NCI-H526 treated with DMSO at 0.1 percent for 48 hours (cell line): ENCODE measurements at regions not wholly inside any gene's neighbourhood (a gene's known extent, or its start where the extent isn't known, plus 50 kb on each side); places are given as distances from the start of the nearest gene placed in this dataset.
A peak's percentile ranks its signal among the peaks of the same experiment; 100 is the strongest.
"Not testable (repeated sequence)": the region's sequence is repeated elsewhere in the genome, so short reads cannot be mapped to it uniquely, and the experiment has no call there.

Experiments
- DNase-seq: peaks from one replicate; lab custom pipeline; 2025; lab: John Stamatoyannopoulos, UW

DNA sequence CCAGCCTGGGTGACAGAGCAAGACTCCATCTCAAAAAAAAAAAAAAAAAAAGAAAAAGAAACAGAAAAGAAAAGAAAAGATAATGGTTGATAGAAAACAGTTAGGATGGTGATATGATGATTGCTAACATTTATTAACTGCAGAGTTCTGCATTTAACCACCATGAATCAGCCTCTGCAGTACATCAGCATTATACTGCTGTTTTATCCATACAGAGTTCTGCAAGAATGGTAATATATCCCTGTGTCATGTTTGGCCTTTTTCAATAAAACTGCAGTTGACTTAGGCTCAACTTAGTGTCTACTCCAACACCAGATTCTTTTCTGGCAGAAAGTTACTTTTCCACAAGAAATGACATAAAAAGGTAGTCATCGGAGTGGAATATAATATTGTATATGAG, 62.6 kb downstream of the DUSP6 start:
- DNase-seq: no peak

DNA sequence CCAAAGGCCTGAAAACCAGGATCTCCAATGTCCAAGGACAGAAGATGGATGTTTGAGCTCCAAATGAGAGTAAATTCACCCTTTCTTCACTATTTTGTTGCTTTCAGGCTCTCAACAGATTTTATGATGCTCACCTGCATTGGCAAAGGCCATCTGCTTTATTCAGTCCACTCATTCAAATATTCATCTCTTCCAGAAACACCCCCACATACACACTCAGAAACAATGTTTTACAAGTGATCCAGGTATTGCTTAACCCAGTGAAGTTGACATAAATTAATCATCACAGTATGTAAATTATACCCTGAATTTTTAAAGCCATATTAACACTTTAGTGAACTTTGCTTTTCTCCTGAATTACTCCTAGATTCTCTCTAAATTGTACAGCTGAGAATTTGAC, 63.3 kb downstream of the DUSP6 start:
- no peak for DNase-seq

DNA sequence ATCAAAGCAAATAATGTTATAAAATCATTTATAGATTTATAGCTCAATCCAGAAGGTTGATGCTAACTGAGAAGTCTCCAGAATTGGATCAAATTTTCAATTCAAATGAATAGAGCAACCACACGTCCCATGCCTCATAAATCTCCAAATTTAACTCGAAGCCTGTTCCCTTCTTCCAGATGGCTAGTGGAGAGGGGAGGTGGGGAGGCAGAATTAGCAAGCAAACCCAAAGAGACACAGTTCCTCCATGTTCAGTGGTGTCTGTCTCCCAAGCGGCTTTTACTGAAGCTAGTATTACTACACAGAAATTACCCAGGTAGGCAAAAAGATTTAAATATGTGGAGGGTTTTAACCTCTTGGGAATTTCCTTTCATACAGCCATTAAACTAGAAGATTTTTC, 65.8 kb downstream of the DUSP6 start:
- peak; percentile 63 for DNase-seq

DNA sequence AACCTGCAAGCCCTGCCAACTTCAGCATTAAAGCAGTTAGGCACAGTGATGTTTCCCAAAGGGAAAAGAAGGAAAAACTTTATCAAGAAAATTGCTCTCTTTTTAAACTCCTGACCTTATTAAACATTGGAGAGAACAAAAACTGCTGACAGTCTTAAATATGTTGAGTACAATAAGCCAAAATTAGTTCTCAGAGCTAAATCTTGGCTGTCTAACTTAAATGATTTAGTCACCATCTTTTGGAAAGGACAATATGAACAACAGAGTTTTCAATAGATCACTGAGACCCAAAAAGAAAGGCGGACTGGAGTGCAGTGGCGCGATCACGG, 70.8 kb downstream of the DUSP6 start:
- DNase-seq: no peak

DNA sequence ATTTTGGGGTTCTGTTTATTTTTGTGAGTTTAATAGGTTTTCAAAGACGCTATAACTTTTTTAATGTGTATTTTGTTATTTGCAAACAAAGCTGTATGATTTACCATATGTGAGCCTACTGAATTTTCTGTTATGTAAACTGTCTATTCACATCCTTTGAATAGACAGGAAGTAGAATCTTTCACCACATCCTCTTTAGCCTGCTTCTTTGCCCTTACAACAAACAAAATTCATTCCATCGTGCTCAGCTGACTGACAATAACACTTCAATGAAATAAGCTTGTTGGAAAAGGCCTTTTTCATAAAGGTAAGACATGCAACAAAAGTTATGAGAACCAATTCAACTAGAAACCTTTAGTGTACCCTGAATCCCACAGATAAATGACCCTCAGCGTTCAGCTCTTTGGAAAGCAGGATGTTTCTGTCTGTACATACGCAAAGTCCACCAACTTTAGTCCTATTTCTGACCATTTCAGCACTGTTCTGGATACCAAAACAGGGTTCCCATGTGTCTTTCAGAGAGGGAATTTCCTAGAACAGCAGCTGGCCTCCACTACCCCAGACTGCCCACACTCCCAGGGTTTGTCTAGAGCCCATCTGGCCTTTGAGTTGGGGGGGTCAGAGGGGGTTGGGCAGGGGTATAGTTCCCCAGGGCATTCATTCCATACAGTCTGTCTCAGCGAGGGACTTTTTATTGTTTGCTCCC, 71.3 kb downstream of the DUSP6 start:
- no peak for DNase-seq

DNA sequence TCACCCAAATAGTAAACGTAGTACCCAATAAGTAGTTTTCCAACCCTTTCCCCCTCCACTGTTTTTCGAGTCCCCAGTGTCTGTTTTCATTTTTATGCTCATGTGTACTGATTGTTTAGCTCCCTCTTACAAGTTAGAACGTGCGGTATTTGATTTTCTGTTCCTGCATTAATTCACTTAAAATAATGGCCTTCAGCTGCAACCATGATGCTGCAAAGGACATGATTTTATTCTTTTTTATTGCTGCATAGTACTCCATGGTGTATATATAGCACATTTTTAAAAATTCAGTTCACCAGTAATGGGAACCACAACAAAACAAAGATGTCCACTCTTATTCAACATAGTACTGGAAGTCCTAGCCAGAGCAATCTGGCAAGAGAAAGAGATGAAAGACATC, 72.8 kb downstream of the DUSP6 start:
- DNase-seq: no peak

DNA sequence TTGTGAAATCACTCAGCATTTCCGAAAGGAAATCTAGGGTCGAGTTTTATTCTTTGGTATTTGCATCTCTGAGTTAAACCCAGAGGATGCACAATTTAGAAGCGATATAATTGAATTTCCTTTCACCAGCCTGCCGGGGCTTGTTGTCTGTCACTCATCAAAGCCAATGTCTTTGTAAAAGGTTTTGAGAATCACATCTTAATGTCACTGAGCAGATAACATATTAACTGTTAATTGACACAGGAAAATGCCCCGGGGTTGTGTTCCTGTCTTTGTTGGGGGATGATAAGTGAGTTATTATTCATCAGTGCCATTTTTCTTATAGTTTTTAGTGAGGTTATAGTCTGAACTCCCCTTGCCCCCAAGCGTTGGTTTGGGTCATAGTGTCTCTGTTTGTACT, 73.4 kb downstream of the DUSP6 start:
- no peak for DNase-seq

DNA sequence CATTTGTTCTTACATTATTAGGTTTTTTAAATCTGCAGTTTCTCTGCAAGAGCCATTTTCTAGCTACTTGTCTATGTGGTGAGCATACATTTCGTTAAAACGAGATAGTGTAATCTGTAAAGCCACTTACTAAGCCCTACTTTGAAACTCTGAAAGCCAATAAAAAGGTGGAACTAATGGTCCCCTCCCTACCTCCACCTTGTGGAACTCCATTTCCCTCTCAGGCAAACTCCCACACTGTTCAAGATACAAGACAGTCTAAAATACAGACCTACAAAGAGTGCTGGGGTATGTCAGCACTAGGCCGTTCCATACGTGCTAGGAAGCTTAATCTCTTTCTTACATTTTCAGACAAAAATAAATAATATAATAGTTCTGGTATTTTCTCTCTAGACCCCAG, 74.1 kb downstream of the DUSP6 start:
- DNase-seq: no peak

DNA sequence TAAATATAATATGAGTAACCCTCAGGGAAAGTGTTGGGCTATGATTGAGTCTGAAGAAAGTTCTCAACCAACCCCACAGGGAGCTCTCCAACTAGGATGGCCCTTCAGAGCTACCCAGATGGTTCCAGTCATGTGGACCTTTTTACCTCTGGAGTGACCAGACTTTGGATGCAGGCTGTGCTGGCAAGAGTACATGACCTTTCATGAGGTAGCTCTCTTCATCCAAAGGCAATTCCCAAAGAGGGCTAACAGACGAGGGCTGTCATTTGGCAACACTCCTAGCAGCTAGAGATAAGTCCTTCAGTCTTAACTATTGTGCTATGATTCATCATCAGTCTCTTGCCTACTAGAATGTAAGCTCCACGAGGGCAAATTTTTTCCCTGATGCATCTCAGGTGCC, 75.4 kb downstream of the DUSP6 start:
- no peak for DNase-seq

DNA sequence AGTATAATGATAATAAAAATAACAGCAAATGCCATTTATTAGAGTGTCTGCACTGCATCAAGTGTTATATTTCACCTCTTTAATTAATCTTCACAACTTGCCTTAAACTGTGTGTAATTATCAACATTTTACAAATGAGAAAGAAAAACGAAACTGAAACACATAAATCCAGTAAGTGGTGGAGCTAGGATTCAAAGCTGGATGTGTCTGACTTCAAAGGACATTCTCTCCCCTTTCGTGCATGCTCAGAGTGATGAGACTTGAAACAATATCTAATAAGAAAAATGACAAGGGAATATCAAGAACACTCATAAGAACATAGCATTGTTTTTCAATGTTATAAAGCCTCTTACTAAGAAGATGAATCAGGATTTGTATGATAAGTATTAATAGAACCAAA, 78.8 kb downstream of the DUSP6 start:
- DNase-seq: no peak

DNA sequence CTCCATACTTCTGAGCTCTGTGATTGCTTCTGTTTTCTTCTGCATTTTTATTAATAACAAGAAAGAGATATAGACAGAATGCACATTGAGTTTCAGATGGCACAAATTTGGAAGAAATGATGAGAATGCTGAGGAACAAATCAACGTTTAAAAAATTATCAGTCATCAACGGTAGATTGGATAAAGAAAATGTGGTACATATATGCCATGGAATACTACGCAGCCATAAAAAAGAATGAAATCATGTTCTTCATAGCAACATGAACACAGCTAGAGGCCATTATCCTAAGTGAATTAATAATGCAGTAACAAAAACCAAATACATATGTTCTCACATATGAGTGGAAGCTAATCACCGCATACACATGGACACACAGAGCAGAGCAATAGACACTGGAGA, 81.8 kb downstream of the DUSP6 start:
- no peak for DNase-seq

DNA sequence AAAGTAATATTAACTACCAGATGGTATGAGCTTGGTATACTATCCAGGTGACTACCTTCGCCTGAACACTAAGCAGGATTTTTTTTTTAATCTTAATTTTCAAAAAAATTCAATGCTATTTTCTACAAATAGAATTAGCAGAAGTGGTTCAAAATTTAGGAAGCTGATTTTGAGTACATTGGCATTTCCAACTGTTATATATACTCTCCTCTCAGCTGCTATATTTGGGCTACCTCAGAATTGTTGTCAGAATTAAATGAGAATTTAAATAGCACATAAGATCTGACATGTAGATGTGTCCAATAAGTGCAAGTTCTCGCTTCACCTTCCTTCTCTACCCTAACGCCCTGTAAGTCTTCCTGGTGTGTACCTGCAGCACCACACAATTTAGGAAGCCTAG, 83.1 kb downstream of the DUSP6 start:
- DNase-seq: no peak

DNA sequence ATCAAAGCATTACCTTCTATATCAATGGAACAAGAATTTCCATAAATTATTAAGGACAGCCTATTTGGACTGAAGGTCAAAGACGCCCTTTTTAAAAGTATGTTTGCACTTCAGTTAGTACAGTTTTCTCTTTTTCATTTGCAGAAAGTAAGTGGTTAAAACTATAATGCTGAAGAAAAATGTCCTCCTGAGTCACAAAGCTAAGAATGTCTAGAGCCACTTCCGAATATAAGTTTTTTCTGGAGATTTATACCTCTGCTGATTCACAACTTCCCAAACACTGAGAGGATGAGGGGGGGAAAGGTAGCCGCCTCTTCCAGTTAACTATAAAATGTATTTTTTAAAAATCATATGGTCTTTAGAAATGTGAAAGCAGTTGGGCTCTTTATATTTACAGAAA, 84.9 kb downstream of the DUSP6 start:
- DNase-seq: no peak

DNA sequence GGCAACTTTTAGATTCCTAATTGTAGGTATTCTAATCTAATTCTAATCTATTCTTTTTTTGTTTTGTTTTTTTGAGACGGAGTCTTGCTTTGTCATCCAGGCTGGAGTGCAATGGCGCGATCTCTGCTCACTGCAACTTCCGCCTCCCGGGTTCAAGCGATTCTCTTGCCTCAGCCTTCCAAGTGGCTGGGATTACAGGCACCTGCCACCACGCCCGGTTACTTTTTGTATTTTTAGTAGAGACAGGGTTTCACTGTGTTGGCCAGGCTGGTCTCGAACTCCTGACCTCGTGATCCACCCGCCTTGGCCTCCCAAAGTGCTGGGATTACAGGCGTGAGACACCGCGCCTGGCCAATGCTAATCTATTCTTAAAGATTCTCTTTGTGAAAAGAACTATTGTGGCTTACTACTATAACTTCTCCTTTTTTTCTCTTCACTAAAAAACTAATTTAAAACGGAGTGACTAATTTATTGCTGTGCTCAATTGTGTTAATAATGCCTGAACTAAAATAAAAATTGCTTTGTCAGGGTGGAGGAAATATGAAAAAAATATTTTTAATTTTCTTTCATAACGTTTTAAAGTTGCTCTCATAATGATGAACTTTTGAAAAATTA, 85.6 kb downstream of the DUSP6 start:
- not testable (repeated sequence) for DNase-seq

DNA sequence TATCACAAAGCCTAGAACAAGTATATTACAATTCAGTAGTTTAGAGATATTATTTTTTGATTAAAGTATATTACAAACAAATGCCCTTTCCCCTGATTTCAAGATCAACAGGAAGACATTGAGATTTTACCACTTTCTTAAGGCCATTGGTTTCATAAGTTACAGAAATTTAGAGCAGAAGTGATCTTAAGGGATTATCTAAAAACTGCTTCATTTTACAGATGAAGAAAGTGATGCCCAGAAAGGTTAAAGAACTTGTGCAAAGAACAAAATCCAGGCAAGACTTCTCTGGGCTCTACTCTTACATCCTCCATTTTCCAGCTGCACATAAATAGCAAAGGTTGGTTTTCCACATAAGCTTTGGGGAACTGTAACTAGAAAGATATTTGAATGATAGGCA, 87.5 kb downstream of the DUSP6 start:
- no peak for DNase-seq

DNA sequence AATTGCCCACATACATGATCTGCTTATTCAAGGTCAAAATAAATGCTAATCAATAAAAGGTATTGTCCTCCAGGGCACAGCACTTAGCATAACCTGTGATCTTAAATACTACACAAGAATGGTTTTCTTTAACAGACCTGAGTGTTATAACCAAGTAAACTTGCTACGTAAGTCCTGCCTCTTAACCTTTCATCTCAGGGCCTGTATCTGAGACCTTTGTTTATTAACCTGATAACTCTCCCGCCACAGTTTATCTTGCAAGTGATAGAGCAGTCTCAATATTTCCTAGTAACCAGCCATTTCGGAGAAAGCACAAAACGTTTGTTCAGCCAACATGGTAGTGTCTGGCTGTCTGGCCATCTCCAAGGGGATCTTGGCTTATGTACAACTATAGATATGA, 88.4 kb downstream of the DUSP6 start:
- no peak for DNase-seq

DNA sequence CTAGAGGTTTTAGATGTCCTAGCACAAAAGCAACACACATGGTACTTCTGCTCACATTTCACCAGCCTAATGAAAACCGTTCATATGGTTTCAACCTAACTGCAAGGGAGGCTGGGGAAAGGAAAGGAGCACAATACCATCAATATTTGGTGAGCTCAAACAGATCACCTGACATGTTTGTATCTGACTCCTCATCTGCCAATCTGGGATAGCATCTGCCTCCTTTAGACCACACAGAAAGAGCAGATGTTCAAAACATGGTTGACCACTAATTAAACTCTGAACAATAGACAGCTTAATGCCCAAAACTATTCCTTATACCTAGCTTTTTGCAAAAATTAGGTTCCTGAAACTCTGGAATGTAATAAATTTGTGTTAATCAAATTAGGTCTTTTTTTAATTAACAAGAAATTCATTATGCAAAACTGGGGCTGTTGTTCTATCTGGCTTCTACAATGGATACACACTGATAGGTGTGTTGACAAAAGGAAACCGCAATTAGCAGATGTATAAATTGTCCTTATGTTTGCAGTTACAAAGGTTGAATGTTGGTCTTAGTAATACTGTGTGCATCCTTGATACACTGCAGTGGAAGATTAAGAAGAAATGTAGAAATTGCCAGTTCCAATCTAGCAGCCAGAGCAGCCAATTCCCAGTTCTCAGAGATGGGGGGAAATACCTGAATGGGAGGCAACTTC, 89.3 kb downstream of the DUSP6 start:
- DNase-seq: no peak

DNA sequence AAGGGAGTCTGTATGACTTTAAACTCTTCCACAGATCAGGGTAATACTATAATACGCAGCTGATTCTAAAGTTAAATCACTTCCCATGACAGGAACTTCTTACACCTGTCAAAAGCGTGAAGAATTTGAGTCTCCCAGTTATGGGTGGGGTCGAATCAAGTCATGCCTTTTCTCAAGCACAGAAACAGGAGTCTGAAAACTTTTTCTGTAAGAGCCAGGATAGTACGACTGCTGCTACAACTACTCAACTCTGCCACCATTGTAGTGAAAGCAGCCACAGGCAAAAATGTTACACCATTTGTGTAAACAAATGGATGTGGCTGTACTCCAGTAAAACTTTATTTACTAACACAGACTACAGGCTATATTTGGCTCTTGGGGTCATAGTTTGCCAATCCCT, 90.3 kb downstream of the DUSP6 start:
- DNase-seq: no peak

DNA sequence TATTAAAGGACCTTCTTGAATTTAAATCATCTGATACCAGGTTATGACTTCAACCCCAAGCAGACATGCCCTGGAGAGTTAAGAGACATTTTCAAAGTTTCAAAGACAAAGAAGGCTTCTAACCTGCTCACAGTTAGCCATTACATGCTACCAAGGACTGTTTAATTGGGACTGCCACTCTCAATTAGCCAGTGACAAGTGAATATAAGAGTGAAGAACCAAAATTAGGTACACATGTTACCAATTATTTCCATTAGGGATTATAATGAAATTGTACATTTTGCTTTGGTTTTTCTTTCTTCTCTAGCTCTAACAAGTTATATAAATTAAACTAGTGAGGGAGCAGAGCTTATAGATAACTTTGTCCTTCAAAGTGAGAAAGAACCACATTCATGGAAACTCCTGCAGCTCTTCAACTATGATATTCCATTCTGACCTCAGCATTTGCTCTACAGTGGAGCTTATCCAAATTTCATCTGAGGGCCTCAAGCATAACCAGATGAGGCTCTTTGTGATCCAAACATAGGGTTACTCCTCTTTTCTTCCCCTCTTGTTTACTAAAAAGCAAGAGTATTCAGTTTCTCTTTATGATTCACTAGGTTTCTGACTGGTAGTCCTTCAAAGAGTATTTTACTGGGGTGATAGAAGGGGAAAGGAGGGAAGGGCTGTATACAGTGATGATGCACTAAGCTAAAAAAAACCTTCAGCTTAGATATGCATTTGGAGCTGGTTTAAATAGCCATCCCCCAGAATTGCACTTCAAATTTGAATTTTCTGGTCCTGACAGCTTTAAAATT, 91.3 kb downstream of the DUSP6 start:
- DNase-seq: no peak

DNA sequence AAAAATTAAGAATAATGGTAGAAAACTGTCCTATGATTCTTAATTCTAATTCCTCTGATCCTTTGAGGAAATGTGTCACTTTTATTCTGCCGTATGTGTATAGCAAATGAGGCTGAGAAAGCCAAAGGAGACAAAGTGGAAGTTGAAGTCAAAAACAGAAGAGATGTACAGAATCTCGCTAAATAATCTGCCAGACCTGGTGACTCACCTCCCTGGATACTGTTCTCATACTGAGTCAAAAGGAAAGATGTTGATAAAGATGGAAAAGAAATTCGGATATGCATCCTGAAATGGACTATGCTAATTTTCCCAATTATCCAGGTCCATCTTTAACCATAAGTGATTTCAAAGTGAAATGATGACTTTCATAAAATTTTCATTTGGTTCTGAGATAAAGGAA, 92.5 kb downstream of the DUSP6 start:
- no peak for DNase-seq

DNA sequence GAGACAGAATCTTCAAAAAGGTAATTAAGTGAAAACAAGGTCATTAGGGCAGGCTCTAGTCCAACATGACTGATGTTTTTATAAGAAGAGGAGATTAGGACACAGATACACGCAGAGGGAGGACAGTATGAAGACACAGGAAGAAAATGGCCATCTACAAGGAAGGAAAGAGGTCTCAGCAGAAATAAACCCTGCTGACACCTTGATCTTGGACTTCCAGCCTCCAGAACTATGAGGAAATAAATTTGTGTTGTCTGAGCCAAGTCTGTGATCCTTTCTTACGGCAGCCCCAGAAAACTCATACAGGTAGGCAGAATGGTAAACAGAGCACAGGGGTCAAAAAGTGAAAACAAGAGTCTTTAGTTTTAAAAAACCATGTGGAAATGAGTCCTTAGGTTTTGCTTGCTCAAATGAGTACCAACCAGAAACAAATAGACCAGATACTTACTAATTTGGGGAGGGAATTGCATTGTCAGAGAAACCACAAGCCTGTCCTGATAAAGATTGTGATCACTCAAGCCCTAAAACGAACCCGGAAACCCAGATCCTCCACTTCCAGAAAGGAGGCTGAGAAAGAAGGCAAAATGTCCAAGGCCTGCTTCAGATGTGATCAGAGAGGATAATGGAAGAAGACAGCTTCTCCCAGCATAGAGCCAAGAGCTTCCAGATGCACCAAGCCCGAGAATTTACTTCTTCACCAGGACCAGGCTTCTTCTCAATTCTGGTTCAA, 93.9 kb downstream of the DUSP6 start:
- no peak for DNase-seq

DNA sequence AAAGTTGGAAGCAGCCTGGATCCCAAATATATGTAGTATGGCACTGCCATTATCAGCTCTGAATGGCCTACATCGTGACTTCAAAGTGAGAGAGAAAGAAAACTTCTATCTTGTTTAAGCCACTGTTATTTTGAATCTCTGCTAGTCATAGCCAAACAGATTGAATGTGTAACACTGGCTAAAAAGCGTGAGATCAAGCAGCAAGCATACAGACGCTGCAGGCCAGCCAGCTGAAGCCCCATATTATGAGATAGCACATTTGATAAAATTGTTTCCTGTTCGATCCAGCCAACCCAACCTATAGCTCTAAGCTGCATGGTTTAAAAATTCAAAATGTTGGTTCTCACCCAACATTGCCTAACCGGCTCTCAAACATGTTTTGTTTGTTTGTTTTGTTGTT, 95.0 kb downstream of the DUSP6 start:
- no peak for DNase-seq
